ENCODE measurements at regions not wholly inside any gene's neighbourhood (a gene's known extent, or its start where the extent isn't known, plus 50 kb on each side); places are given as distances from the start of the nearest gene placed in this dataset.

GRCh38 chr6:164534070-164534766, 775.2 kb downstream of the C6orf118 start:
- TF ChIP-seq, protein P1, sequence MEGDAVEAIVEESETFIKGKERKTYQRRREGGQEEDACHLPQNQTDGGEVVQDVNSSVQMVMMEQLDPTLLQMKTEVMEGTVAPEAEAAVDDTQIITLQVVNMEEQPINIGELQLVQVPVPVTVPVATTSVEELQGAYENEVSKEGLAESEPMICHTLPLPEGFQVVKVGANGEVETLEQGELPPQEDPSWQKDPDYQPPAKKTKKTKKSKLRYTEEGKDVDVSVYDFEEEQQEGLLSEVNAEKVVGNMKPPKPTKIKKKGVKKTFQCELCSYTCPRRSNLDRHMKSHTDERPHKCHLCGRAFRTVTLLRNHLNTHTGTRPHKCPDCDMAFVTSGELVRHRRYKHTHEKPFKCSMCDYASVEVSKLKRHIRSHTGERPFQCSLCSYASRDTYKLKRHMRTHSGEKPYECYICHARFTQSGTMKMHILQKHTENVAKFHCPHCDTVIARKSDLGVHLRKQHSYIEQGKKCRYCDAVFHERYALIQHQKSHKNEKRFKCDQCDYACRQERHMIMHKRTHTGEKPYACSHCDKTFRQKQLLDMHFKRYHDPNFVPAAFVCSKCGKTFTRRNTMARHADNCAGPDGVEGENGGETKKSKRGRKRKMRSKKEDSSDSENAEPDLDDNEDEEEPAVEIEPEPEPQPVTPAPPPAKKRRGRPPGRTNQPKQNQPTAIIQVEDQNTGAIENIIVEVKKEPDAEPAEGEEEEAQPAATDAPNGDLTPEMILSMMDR (IDR thresholded peaks at IDR 0.05; ENCODE audit: borderline replicate concordance), result no peak
- no peaks in the 10 kb centered on the region for H3K27me3 ChIP-seq (ENCODE audit: low read depth)
- H3K4me3 ChIP-seq, result no peak overlapping the region
- no peak overlapping the region for H3K27ac ChIP-seq (replicated peaks)
- intact Hi-C loops (cut with micrococcal nuclease), result no loop called here
- no peak for DNase-seq
- peaks cover 22% of the 10 kb centered on the region for H3K4me1 ChIP-seq
- H3K9me3 ChIP-seq (replicated peaks), result no peaks in the 10 kb centered on the region
- no peaks in the 10 kb centered on the region for H3K36me3 ChIP-seq

DNA sequence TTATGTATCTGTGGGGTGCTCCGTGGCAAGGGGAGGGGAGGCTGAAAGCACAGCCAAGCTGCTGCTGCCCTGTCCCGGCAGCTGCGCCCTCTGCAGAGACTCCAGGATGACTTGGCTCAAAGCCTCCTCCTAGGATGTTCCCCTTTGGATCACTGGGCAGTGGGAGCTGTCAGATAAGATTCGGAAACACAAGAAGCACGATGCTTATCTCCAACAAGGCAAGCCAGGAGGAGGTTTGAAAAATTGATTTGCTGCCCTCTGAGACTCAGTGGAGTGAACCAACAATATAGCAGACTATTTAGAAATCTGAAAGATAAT, 776.4 kb downstream of the C6orf118 start:
- no peaks in the 10 kb centered on the region for H3K9me3 ChIP-seq (replicated peaks)
- intact Hi-C loops (cut with micrococcal nuclease), result no loop called here
- H3K4me1 ChIP-seq, result peaks cover 22% of the 10 kb centered on the region
- H3K27me3 ChIP-seq (ENCODE audit: low read depth), result no peaks in the 10 kb centered on the region
- no peak overlapping the region for H3K4me3 ChIP-seq
- DNase-seq, result no peak
- TF ChIP-seq, protein P1 (IDR thresholded peaks at IDR 0.05; ENCODE audit: borderline replicate concordance), result no peak
- no peaks in the 10 kb centered on the region for H3K36me3 ChIP-seq
- H3K27ac ChIP-seq (replicated peaks), result no peak overlapping the region

- H3K4me1 ChIP-seq, result peaks cover 22% of the 10 kb centered on the region
- intact Hi-C loops (cut with micrococcal nuclease), result no loop called here
- no peak overlapping the region for H3K27ac ChIP-seq (replicated peaks)
Observed at GRCh38 chr6:164532198-164533044, 777.0 kb downstream of the C6orf118 start.

DNA sequence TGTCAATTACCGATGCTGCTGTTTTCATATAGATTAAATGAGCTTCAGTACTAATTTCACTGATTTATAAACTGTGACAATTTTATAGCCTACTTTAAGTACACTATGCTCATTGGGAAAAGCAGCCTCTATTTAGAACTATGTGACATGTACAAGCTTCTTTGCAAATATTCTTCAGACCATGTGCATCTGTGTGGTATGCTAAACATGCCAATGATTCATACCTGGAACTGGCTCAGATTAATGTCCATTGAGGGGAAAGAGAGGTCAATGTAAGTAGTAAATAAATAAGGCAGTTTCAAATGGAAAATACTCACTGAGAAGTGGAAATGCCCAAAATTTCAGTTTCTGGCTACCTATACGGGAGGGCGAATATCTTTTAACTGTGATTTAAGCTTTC, 777.7 kb downstream of the C6orf118 start:
- Histone ChIP-seq H3K36me3 (no peaks in the 10 kb centered on the region), H3K27me3 (ENCODE audit: low read depth) (no peaks in the 10 kb centered on the region), H3K27ac (replicated peaks) (no peak overlapping the region), H3K4me1 (peaks cover 22% of the 10 kb centered on the region), H3K9me3 (replicated peaks) (peaks cover 3% of the 10 kb centered on the region), H3K4me3 (no peak overlapping the region)
- intact Hi-C loops (cut with micrococcal nuclease), result no loop called here
- no peak for DNase-seq
- TF ChIP-seq, protein P1 (IDR thresholded peaks at IDR 0.05; ENCODE audit: borderline replicate concordance), result no peak

More at GRCh38 chr6:164532198-164533044, 777.0 kb downstream of the C6orf118 start:
- no peaks in the 10 kb centered on the region for H3K27me3 ChIP-seq (ENCODE audit: low read depth)
- TF ChIP-seq, protein P1 (IDR thresholded peaks at IDR 0.05; ENCODE audit: borderline replicate concordance), result no peak
- DNase-seq, result no peak
- no peaks in the 10 kb centered on the region for H3K36me3 ChIP-seq
- H3K9me3 ChIP-seq (replicated peaks), result no peaks in the 10 kb centered on the region
- H3K4me3 ChIP-seq, result no peak overlapping the region

- no peak for DNase-seq
- Histone ChIP-seq H3K4me3 (no peak overlapping the region), H3K27me3 (ENCODE audit: low read depth) (no peaks in the 10 kb centered on the region), H3K9me3 (replicated peaks) (peaks cover 24% of the 10 kb centered on the region), H3K36me3 (no peaks in the 10 kb centered on the region), H3K27ac (replicated peaks) (no peak overlapping the region), H3K4me1 (peaks cover 10% of the 10 kb centered on the region)
- TF ChIP-seq, protein P1 (IDR thresholded peaks at IDR 0.05; ENCODE audit: borderline replicate concordance), result no peak
- intact Hi-C loops (cut with micrococcal nuclease), result no loop called here
Observed at GRCh38 chr6:164528539-164528938, 780.9 kb downstream of the C6orf118 start.

Measured in left ventricle myocardium inferior (tissue), 1 donor.